Inflammatory macrophage treated with lipopolysaccharide for 4 hours (primary cell): ENCODE measurements at regions not wholly inside any gene's neighbourhood (a gene's known extent, or its start where the extent isn't known, plus 50 kb on each side); places are given as distances from the start of the nearest gene placed in this dataset.

Experiments
- DNase-seq: peaks from one replicate; pipeline ENCODE4 v3.0.0-alpha.2; 2020

- no peak for DNase-seq
Observed at GRCh38 chr12:93315385-93315906, 62.3 kb upstream of the NUDT4 start.

- DNase-seq, result no peak
Observed at GRCh38 chr12:93315907-93316622, 61.7 kb upstream of the NUDT4 start.

- DNase-seq, result no peak
Observed at GRCh38 chr12:93316623-93316971, 61.1 kb upstream of the NUDT4 start.

- DNase-seq, result peak; percentile 3
Observed at GRCh38 chr12:93317227-93317626, 60.5 kb upstream of the NUDT4 start.

- no peak for DNase-seq
Observed at GRCh38 chr12:93318720-93319522, 58.8 kb upstream of the NUDT4 start.

- DNase-seq, result no peak
Observed at GRCh38 chr12:93319523-93320050, 58.1 kb upstream of the NUDT4 start.

- DNase-seq, result no peak
Observed at GRCh38 chr12:93322784-93323183, 54.9 kb upstream of the NUDT4 start.

- DNase-seq, result no peak
Observed at GRCh38 chr12:93323625-93324329, 53.9 kb upstream of the NUDT4 start.

GRCh38 chr12:93325855-93326254 is 51.9 kb upstream of the NUDT4 start:
- no peak for DNase-seq
